Progenitor cell of endocrine pancreas (in vitro differentiated cells): ENCODE measurements at regions not wholly inside any gene's neighbourhood (a gene's known extent, or its start where the extent isn't known, plus 50 kb on each side); places are given as distances from the start of the nearest gene placed in this dataset.

ENCODE experiments used
- DNase-seq: peaks from one replicate; pipeline ENCODE4 v3.0.0; 2021; ENCODE audit warnings: low spot score; ENCODE audit not compliant: unreplicated experiment
- H3K27ac Mint-ChIP-seq: 2 replicates; pipeline ENCODE4 v1.8.0; 2021; ENCODE audit warnings: mild to moderate bottlenecking, moderate library complexity, mixed read lengths
- H3K27me3 Mint-ChIP-seq: 2 replicates; pipeline ENCODE4 v1.8.0; 2021; ENCODE audit warnings: mixed read lengths
- H3K36me3 Mint-ChIP-seq: 2 replicates; pipeline ENCODE4 v1.8.0; 2022; ENCODE audit warnings: mixed read lengths; ENCODE audit not compliant: insufficient read depth
- H3K4me1 Mint-ChIP-seq: 2 replicates; pipeline ENCODE4 v1.8.0; 2021; ENCODE audit warnings: low read depth, mixed read lengths
- H3K4me3 Mint-ChIP-seq: 2 replicates; pipeline ENCODE4 v1.8.0; 2021; ENCODE audit warnings: low read depth, mild to moderate bottlenecking, moderate library complexity, mixed read lengths
- H3K9me3 Mint-ChIP-seq: 2 replicates; pipeline ENCODE4 v1.8.0; 2021; ENCODE audit warnings: low read depth, mixed read lengths
- CTCF ChIP-seq: fragments of 200-600 bp; sonication (generic); IDR thresholded peaks from one replicate; pipeline ENCODE4 v1.5.0; 2021; ENCODE audit warnings: antibody characterized with exemption, mild to moderate bottlenecking; ENCODE audit not compliant: unreplicated experiment

DNA sequence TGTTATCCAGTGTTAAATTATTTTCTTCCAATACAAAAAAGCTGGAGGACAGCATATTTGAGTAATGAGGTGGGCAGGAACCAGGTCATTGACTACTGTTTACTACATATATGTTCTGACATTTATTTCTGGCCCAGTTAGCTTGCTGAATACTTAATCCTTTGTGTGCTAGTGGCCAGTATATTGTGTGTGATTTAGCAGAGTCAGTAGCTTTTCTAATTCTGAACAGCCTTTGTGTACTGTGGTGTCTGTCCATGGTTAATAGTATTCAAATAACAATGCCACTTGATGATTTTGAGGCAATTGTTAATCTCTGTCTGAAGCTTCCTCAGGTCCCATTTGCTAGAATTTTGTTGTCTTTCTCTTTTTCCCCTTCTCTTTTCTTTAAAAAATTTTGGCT lies 286.5 kb upstream of the E2F7 start:
- H3K4me3 Mint-ChIP-seq, result no peak overlapping the region
- no peak for TF ChIP-seq CTCF
- peaks cover 10% of the 10 kb centered on the region for H3K4me1 Mint-ChIP-seq
- H3K27ac Mint-ChIP-seq, result no peak overlapping the region
- H3K27me3 Mint-ChIP-seq, result no peaks in the 10 kb centered on the region
- no peaks in the 10 kb centered on the region for H3K9me3 Mint-ChIP-seq
- DNase-seq, result no peak
- no peaks in the 10 kb centered on the region for H3K36me3 Mint-ChIP-seq

- no peak for TF ChIP-seq CTCF
- DNase-seq, result no peak
- H3K9me3 Mint-ChIP-seq, result no peaks in the 10 kb centered on the region
- H3K36me3 Mint-ChIP-seq, result no peaks in the 10 kb centered on the region
- no peak overlapping the region for H3K27ac Mint-ChIP-seq
- H3K4me3 Mint-ChIP-seq, result no peak overlapping the region
- no peaks in the 10 kb centered on the region for H3K27me3 Mint-ChIP-seq
- H3K4me1 Mint-ChIP-seq, result peaks cover 10% of the 10 kb centered on the region
Observed at GRCh38 chr12:77349689-77350370, 284.5 kb upstream of the E2F7 start.

GRCh38 chr12:77347017-77347416 lies 281.6 kb upstream of the E2F7 start:
- Mint-ChIP-seq H3K27me3 (no peaks in the 10 kb centered on the region), H3K4me3 (no peak overlapping the region), H3K27ac (no peak overlapping the region), H3K9me3 (no peaks in the 10 kb centered on the region), H3K36me3 (no peaks in the 10 kb centered on the region), H3K4me1 (peaks cover 13% of the 10 kb centered on the region)
- DNase-seq, result no peak
- no peak for TF ChIP-seq CTCF

DNA sequence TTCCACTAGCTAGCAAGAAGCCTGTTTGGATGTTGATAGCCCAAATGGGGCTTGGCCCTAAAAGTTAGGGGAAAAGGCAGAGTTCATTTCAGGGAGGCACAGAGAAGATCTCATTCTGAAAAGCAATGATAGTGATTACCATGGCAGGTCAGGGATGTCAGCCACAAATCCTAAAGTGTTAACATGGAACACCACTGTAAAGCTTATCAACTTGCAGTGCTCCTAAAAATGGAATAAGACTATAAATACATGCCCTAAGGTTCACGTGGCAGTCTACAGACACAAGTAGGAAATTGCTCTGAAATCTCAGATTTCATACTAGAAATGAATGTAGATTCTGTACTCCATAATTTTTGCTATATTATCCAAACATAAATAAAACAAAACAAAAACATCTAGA lies 280.0 kb upstream of the E2F7 start:
- Mint-ChIP-seq H3K4me1 (peaks cover 20% of the 10 kb centered on the region), H3K36me3 (no peaks in the 10 kb centered on the region), H3K27me3 (no peaks in the 10 kb centered on the region), H3K4me3 (no peak overlapping the region), H3K9me3 (no peaks in the 10 kb centered on the region), H3K27ac (no peak overlapping the region)
- no peak for DNase-seq
- no peak for TF ChIP-seq CTCF

DNA sequence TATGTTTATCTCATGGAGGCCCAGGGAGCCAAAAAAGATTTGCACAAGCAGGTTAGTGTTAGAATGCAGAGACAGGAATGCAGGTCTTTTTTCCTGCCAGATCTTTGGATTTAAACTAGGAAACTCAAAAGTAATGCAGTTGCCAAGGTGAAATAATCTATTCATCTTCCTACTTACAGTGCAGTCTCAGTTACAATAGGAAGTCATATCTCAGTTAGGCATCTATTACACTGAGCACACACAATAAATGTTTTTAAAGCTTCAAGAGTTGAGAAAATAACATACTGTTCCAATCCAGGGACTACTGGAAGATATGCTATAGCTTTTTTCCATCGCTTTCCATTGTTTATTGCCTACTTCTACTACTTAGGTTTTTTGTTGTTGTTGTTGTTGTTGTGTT lies 279.3 kb upstream of the E2F7 start:
- no peak overlapping the region for H3K27ac Mint-ChIP-seq
- H3K4me1 Mint-ChIP-seq, result peaks cover 15% of the 10 kb centered on the region
- H3K4me3 Mint-ChIP-seq, result no peak overlapping the region
- no peaks in the 10 kb centered on the region for H3K27me3 Mint-ChIP-seq
- no peak for DNase-seq
- H3K36me3 Mint-ChIP-seq, result no peaks in the 10 kb centered on the region
- TF ChIP-seq CTCF, result no peak
- no peaks in the 10 kb centered on the region for H3K9me3 Mint-ChIP-seq
